C4-2B (cell line): ENCODE measurements at regions not wholly inside any gene's neighbourhood (a gene's known extent, or its start where the extent isn't known, plus 50 kb on each side); places are given as distances from the start of the nearest gene placed in this dataset.
"Not testable (repeated sequence)": the region's sequence is repeated elsewhere in the genome, so short reads cannot be mapped to it uniquely, and the experiment has no call there.

Source experiments
- H3K27ac ChIP-seq: fragments of 450-650 bp; 2 replicates; pipeline ENCODE4 v1.5.1; 2017
- ZFX ChIP-seq: fragments of 450-650 bp; IDR thresholded peaks from 2 replicates; pipeline ENCODE4 v1.6.1; 2017
- TF ChIP-seq, protein P1 (sequence below): fragments of 450-650 bp; conservative IDR thresholded peaks from 2 replicates; pipeline ENCODE4 v1.5.1; 2017; ENCODE audit warnings: mild to moderate bottlenecking

GRCh38 chr10:63832686-63833085 lies 311.5 kb downstream of the REEP3 start:
- TF ChIP-seq ZFX, result no peak
- TF ChIP-seq, protein P1, sequence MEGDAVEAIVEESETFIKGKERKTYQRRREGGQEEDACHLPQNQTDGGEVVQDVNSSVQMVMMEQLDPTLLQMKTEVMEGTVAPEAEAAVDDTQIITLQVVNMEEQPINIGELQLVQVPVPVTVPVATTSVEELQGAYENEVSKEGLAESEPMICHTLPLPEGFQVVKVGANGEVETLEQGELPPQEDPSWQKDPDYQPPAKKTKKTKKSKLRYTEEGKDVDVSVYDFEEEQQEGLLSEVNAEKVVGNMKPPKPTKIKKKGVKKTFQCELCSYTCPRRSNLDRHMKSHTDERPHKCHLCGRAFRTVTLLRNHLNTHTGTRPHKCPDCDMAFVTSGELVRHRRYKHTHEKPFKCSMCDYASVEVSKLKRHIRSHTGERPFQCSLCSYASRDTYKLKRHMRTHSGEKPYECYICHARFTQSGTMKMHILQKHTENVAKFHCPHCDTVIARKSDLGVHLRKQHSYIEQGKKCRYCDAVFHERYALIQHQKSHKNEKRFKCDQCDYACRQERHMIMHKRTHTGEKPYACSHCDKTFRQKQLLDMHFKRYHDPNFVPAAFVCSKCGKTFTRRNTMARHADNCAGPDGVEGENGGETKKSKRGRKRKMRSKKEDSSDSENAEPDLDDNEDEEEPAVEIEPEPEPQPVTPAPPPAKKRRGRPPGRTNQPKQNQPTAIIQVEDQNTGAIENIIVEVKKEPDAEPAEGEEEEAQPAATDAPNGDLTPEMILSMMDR, result no peak

GRCh38 chr10:63833411-63834060 lies 312.3 kb downstream of the REEP3 start:
- no peak for TF ChIP-seq ZFX
- TF ChIP-seq, protein P1, result no peak
- no peak overlapping the region for H3K27ac ChIP-seq

More at GRCh38 chr10:63832686-63833085, 311.5 kb downstream of the REEP3 start:
- no peak overlapping the region for H3K27ac ChIP-seq

GRCh38 chr10:63836666-63837442 lies 315.7 kb downstream of the REEP3 start:
- TF ChIP-seq, protein P1, result no peak
- TF ChIP-seq ZFX, result no peak
- H3K27ac ChIP-seq, result no peak overlapping the region

DNA sequence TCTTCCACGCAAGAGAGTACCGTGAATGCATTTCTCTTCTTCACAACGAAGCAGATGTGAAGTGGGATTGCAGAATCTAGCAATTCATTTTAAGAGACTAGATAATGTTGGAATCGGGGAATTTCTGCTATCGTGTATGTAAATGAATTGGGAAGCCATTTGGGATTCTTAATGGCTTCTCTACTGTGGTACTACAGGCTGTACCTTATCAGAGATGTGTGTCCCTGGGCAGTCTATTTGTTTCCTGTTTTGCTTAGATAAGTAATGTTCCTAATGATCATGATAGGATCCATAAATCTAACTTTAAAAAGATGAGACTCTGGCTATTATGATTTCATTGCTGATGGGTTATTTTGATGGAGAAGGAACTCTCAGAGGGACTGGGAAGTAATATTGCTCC lies 320.6 kb downstream of the REEP3 start:
- no peak overlapping the region for H3K27ac ChIP-seq
- TF ChIP-seq ZFX, result no peak
- TF ChIP-seq, protein P1, result no peak

DNA sequence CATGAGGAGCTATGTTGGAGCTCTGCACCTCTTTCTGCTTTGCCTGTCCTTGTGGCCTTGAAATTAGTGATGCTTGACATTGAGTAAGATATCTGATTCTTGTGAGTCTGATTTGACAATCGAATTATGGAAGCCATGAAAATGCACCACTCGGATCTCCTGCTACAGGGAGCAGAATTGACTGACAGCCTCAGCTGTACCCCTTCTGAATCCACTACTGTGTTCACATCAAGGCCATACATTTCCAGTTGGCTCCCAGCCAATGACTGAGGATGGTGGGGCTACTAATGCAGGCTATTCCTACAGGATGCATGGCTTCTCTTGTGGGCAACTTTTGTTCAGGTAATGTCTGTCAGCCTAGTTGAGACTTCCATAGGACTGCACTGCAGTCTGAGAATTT lies 321.9 kb downstream of the REEP3 start:
- no peak overlapping the region for H3K27ac ChIP-seq
- no peak for TF ChIP-seq ZFX
- TF ChIP-seq, protein P1, result no peak

GRCh38 chr10:63848871-63849270 lies 327.7 kb downstream of the REEP3 start:
- H3K27ac ChIP-seq, result not testable (repeated sequence)

DNA sequence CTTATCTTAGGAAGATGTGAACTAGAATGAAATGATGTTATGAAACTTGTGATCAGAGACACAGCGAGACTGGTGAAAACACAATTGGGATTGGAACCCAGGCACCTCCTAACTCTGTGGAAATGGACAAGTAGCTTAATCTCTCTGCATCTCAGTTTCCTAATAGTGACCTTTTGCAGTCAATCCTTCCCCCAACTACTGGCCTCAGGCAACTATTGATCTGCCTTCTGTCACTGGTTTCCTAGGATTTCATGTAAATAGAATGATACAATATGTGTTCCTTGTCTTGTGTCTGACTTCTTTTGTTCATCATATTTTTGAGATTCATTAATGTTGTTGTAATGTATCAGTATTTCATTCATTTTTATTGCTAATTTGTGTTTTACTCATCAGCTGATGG lies 341.7 kb downstream of the REEP3 start:
- H3K27ac ChIP-seq, result no peak overlapping the region
- TF ChIP-seq, protein P1, result no peak
- TF ChIP-seq ZFX, result no peak
